Kasumi-1 (cell line): ENCODE measurements at regions not wholly inside any gene's neighbourhood (a gene's known extent, or its start where the extent isn't known, plus 50 kb on each side); places are given as distances from the start of the nearest gene placed in this dataset.
"Not testable (repeated sequence)": the region's sequence is repeated elsewhere in the genome, so short reads cannot be mapped to it uniquely, and the experiment has no call there.

ENCODE experiments used
- DNase-seq, 2 experiments: peaks; one replicate each; lab custom pipeline; 2025; lab: John Stamatoyannopoulos, UW

DNA sequence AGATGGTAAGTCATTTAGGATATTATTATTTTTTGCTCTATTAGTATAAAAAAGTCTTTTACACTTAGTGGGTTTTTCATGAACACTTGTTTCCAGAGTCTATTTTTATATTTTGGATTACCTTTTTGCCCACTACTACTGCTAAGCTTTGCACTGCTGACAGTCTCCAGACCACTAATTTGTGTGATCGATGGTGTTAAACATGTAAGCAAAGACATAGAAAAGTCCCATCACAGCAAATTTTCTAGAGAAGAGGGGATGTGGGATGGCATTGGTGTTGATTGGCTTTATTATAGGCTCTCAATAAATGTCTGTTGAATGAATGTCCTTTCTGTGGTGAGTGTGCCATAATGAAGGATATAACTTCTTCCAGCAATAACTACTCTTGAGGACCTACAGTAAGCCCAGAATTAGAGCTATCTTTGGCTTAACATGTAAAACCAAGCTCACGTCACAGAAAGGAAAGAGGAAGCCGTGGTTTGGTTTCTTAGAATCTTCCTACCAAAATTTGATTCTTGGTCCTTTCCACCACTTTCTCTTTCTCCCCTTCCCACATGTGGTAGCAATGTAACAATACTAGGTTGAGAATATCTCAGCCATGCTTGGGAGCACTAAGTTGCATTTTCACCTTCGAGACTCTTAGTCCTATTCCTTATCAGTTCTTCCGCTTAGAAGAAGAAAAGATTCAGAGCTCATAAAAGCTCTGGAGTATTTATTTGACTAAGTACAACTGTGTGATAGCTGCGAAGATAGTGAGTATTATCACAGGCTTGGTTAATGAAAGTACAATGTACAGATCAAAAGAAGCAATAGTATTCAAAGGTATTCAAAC, 90.6 kb upstream of the UMPS start:
- peak; percentile 51 to 53 for DNase-seq

DNA sequence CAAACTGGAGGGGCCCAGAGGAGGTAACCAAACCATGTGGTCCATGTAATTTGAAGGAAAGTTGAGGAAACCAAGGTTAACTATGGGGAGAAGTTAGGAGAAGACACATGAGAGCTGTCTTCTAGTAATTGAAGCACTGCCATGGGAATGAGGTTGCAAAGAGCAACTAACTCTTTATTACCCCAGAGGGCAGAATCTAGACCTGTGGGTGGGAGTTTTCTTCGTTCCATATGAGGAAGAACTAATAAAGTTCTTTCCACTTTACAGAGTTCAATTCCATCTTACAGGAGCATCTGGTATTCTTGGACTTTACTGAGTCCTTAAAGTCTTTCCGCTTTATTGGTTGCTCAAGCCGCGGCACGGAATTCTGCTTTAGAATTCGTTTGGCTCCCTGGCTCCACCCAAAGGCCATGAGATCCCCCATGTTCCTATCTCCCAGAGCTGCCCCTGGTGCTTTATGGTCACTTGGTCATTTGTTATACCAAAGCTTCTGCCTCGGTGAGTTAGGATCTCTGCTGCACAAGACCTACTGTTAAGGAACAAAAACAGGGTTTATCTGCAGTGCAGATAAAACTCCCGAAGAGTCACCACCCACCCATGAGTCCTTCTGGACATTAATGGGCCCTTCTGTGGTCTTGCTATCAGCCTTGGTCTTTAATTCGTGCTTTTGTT, 89.5 kb upstream of the UMPS start:
- no peak for DNase-seq

DNA sequence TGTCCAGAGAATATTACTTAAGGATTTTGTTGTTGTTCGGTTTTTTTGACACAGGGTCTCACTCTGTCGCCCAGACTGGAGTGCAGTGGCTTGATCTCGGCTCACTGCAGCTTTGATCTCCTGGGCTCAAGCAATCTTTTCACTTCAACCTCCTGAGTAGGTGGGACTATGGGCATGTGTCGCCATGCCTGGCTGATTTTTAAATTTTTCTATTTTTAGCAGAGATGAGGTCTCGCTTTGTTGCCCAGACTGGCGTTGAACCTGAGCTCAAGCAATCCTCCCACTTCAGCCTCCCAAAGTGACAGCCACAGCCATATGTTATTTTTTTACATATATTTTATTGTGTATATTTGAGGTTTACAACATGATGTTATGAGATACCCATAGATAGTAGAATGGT, 86.8 kb upstream of the UMPS start:
- DNase-seq, result no peak

DNA sequence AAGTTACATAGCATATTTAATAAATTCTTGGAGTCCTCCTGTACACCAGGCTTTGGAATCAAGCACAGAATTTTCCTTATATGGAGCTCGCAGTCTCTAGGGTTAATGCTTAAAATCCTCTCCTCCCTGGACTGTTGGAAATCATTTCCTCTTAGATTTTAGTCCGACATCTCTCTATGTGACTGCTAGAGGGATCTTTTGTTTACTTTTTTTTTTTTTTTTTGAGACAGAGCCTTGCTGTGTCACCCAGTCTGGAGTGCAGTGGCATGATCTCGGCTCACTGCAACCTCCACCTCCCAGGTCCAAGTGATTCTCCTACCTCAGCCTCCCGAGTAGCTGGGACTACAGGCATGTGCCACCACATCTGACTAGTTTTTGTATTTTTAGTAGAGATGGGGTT, 84.1 kb upstream of the UMPS start:
- DNase-seq, result not testable (repeated sequence)

GRCh38 chr3:124648551-124648950, 81.7 kb upstream of the UMPS start:
- no peak for DNase-seq

GRCh38 chr3:124650798-124651197, 79.5 kb upstream of the UMPS start:
- peak in 1 of 2 experiments; percentile 10 for DNase-seq

GRCh38 chr3:124651416-124651815, 78.8 kb upstream of the UMPS start:
- DNase-seq, result not testable (repeated sequence)

DNA sequence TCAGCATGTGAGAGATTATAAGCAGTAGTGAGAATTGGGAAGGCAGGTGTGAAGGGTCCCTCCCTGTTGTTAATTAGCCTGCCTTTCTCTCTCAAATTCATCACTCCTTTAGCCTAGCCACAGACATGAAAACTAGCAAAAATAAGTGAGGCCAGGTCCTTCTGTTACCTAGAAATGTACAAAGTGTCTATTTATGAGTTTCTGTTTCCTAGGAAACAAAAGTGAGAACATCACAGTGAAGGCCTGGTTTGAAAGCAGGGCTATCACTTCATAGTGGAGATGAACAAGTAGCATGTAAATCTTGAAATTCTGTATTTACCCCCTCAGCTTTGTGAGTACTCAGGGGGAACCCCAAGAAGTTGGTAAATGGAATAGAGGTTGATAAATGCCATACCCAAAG, 78.2 kb upstream of the UMPS start:
- no peak for DNase-seq

DNA sequence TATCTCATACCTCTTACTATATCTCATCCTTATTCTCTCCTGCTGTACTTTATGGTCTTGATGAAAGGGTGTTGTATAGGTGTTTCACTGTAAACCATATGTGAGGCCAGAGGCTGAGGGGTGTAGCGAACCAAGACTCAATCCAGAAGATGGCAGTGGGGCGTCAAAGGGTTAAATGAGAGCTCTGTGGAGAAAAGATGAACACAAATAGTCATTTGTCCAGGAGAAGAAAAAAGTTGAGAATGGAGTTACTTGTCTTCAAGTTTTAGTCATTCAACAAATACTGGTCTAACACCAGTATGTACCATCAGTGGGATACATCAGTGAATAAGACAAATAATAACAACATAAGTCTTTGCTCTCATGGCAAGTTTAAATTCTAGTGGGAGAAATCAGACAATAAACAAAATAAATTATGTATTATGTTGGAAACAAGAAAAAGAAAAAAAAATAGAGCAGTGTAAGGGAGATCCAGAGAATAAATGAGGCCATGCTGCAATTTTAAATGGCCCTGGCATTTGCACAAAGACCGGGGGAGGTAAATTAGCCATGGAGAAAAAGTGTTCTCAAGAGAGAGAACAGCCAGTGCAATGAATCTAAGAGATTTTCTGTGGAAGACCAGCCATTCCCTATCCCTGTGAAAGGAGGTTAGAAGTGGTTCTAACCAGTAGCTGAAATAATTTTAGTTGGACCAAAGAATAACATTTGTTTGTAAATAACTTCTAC, 77.0 kb upstream of the UMPS start:
- no peak for DNase-seq

- peak; percentile 61 to 64 for DNase-seq
Measured at GRCh38 chr3:124653797-124654469, 76.3 kb upstream of the UMPS start.

- no peak for DNase-seq
Measured at GRCh38 chr3:124654470-124654845, 75.8 kb upstream of the UMPS start.

DNA sequence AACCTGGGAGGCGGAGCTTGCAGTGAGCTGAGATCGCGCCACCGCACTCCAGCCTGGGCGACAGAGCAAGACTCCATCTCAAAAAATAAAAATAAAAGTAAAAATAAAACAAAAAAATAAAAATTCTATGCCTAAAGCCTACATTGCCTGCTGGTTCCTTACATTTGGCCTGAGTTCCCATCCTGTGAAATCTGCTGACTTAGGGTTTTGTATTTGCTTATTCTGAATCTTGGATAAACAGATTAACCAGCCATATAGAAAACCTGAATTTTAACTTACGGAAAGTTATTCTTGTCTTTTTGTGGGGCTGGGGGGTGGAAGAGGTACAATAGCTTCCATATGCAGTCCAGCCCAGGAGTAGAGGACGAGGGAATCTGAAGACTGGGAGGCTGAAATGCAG, 73.7 kb upstream of the UMPS start:
- DNase-seq, result no peak

- DNase-seq, result no peak
Measured at GRCh38 chr3:124657138-124657537, 73.1 kb upstream of the UMPS start.

DNA sequence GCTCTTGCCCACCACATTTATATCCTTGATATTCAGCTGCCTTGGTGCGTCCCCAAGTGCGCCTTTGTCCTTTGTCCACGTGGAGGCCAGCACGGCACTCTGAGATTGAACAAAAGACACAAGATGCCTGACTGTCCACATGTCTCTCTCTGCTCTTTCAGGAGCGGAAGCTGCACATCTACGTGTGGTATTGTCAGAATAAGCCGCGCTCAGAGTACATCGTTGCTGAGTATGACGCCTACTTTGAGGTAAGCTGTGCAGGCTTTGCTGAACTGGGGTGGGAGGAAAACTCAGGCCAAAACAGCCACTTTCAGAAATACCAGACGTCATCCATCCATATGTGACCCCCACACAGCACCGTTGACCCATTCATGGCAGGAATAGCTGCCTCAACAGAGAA, 72.0 kb upstream of the UMPS start:
- DNase-seq, result no peak

- no peak for DNase-seq
Measured at GRCh38 chr3:124659175-124659574, 71.1 kb upstream of the UMPS start.

DNA sequence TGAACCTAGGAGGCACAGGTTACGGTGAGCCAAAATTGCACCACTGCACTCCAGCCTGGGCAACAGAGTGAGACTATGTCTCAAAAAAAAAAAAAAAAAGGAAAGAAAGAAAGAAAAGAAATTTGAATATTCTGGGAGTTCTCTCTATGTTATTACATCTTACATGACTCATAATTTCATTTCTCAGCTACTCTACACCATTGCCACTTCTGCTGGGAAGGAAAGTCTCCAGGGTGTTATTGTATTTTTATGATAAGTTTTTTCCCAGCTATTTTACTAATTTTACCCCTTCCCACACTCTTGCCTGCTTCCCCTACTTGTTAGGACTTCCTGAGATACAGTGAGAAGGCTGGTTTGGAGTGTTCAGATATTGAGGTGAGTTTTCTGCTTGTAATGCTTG, 69.7 kb upstream of the UMPS start:
- DNase-seq, result no peak

- no peak for DNase-seq
Measured at GRCh38 chr3:124663690-124664089, 66.6 kb upstream of the UMPS start.

DNA sequence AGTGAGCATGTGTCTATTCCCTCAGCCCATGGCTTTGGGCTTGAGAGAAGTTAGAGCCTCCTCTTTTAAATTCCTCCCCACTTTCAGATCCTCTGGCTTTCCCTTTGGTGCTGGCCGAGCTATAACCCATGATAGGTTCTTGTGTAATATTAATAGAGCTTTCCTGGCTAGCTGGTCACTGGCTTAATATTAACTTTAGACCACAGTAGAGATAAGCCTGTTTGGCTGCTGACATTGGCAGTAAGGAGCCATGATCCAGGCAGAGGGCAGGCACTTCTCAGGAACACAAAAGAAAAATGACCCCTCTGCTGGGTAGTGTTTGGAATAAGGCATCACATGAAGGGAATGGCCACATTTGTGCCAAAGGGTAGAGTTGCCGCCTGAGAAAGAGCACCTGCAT, 65.4 kb upstream of the UMPS start:
- no peak for DNase-seq

DNA sequence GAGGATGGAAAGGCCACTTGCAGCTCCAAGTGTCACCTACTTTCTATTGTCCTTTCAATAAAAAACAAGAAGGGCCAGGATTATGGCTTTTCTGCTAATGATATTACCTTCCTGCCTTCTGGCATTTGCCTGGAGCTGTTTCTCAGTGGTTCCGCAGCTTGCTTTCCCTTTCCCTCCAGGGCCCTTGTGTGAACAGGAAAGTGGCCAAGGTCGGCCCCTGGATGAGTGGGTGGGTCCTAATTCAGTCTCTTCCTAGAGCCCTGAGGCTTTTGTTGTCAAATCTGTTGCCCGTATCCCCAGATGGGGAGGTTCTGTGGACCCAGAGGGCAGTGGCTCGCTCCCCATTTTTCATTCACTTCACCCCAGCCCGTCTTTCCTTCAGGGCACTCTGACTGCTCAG, 64.2 kb upstream of the UMPS start:
- no peak for DNase-seq

DNA sequence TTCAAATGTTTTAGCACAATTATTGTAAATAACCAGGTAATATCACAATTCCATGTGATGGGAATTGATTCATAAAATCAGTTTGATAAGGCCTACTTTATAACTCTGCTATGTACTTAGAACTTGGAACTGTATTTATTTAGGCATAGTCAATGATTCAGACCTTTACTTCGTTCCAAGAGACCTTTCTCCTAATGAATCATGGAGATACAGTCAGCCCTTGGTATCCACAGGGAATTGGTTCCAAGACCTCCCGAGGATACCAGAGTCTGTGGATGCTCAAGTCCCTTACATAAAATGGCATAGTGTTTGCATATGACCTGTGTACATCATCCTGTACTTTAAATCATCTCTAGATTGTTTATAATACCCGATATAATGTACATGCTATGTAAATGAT, 60.8 kb upstream of the UMPS start:
- DNase-seq, result no peak

- DNase-seq, result peak; percentile 20 to 23
Measured at GRCh38 chr3:124671106-124671505, 59.1 kb upstream of the UMPS start.

DNA sequence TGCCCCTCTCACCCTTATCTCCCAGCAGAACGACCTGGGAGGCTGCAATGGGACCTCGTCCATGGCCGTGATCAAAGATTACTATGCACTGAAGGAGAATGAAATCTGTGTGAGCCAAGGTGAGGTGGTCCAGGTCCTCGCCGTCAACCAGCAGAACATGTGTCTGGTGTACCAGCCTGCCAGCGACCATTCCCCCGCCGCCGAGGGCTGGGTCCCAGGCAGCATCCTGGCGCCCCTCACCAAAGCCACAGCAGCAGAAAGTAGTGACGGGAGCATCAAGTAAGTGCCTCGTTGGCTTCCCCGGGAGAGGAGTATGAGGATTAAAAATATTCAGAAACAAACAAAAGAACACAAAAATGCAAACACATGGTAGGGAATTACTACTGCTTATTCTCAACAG, 55.9 kb upstream of the UMPS start:
- DNase-seq, result no peak
